ENCODE measurements at regions not wholly inside any gene's neighbourhood (a gene's known extent, or its start where the extent isn't known, plus 50 kb on each side); places are given as distances from the start of the nearest gene placed in this dataset.

DNA sequence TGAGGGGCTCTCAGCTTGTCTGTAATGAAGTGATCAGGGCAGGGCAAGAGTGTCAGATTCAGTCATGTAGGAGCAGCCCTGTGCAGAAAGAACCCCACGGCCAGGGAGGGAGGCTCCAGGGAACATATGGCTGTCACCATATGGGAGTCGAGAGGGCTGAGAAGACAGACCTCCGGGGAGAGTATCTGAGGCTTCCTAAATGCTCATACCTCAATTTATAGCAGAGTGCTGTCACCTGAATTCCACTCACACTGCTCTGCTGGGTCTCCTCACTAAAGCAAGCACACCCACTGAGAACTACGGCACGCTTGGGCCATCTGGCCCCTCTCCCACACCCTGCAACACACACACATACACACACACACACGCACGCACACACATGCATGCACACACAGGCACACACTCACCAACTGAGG is 92.3 kb upstream of the TJP1 start:
- TF ChIP-seq, protein P1, sequence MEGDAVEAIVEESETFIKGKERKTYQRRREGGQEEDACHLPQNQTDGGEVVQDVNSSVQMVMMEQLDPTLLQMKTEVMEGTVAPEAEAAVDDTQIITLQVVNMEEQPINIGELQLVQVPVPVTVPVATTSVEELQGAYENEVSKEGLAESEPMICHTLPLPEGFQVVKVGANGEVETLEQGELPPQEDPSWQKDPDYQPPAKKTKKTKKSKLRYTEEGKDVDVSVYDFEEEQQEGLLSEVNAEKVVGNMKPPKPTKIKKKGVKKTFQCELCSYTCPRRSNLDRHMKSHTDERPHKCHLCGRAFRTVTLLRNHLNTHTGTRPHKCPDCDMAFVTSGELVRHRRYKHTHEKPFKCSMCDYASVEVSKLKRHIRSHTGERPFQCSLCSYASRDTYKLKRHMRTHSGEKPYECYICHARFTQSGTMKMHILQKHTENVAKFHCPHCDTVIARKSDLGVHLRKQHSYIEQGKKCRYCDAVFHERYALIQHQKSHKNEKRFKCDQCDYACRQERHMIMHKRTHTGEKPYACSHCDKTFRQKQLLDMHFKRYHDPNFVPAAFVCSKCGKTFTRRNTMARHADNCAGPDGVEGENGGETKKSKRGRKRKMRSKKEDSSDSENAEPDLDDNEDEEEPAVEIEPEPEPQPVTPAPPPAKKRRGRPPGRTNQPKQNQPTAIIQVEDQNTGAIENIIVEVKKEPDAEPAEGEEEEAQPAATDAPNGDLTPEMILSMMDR (IDR thresholded peaks at IDR 0.05): no peak
- no peak for TF ChIP-seq POLR2A (IDR thresholded peaks at IDR 0.05)
